Endothelial cell of umbilical vein (primary cell): ENCODE measurements at regions not wholly inside any gene's neighbourhood (a gene's known extent, or its start where the extent isn't known, plus 50 kb on each side); places are given as distances from the start of the nearest gene placed in this dataset.

Experiments used
- BruUV-seq: library from RNA; stranded (reverse); fragments of 400-500 nt; replicated peaks from 2 replicates; lab custom pipeline; 2021; lab: Mats Ljungman, UMichigan
- CTCF ChIA-PET: fragments of 300-600, 350-600 bp; sonication (Branson Sonifier 250); formaldehyde crosslinking; loops from one replicate; lab custom pipeline; 2021; ENCODE audit warnings: antibody characterized with exemption, inconsistent platforms; lab: Charles Lee
- POLR2A ChIA-PET: fragments of 300-600, 350-600 bp; sonication (Branson Sonifier 250); formaldehyde crosslinking; loops from one replicate; lab custom pipeline; 2021; ENCODE audit warnings: antibody characterized with exemption, inconsistent platforms; lab: Charles Lee
- DNase-seq: peaks from one replicate; pipeline ENCODE4 v3.0.0-alpha.2; 2011; ENCODE audit warnings: low read depth, low spot score
- FAIRE-seq: peaks from 2 replicates; lab custom pipeline; 2011; peaks lifted over from hg19 to GRCh38; lab: Jason Lieb, UNC
- H2AFZ ChIP-seq: 2 replicates; pipeline ENCODE4 v1.6.0; 2012; ENCODE audit warnings: low read depth, low read length, control low read depth, inconsistent platforms
- H3K27ac ChIP-seq: 2 replicates; pipeline ENCODE4 v1.5.1; 2011; ENCODE audit warnings: low read depth, mild to moderate bottlenecking, control low read depth, low read length, moderate library complexity; ENCODE audit not compliant: insufficient read depth
- H3K27me3 ChIP-seq, 2 experiments: 2 replicates each; pipeline versions ENCODE4 v1.6.0 to v1.6.1; 2011; ENCODE audit warnings: low read length in 2 of 2, mixed read lengths in 1 of 2; ENCODE audit not compliant: control insufficient read depth in 2 of 2, insufficient read depth in 2 of 2
- H3K36me3 ChIP-seq, 2 experiments: 2 replicates in 1 of 2; 3 replicates in 1 of 2; pipeline ENCODE4 v1.5.1; 2011; ENCODE audit warnings: low read length in 2 of 2, mild to moderate bottlenecking in 1 of 2, moderate library complexity in 1 of 2; ENCODE audit not compliant: control insufficient read depth in 2 of 2, insufficient read depth in 2 of 2; ENCODE audit errors: extremely low read depth in 1 of 2
- H3K4me1 ChIP-seq: 3 replicates; pipeline ENCODE4 v1.5.1; 2011; ENCODE audit warnings: mild to moderate bottlenecking, low read length; ENCODE audit not compliant: control insufficient read depth, insufficient read depth; ENCODE audit errors: extremely low read depth
- H3K4me2 ChIP-seq: 2 replicates; pipeline ENCODE4 v1.6.1; 2011; ENCODE audit warnings: low read length, control low read depth, mixed read lengths; ENCODE audit not compliant: insufficient read depth
- H3K4me3 ChIP-seq, 3 experiments: fragments of 200-600 bp in 1 of 3; sonication (generic), shearing (Covaris generic) in 1 of 3; replicated peaks in 1 of 3; 2 replicates each; pipeline ENCODE4 v1.5.1; 2011 to 2016; ENCODE audit warnings: control low read depth in 3 of 3, low read length in 3 of 3, mild to moderate bottlenecking in 2 of 3, inconsistent platforms in 1 of 3, low read depth in 1 of 3, moderate library complexity in 1 of 3; ENCODE audit not compliant: insufficient read depth in 1 of 3
- H3K79me2 ChIP-seq: 2 replicates; pipeline ENCODE4 v1.6.0; 2012; ENCODE audit warnings: low read length, inconsistent platforms; ENCODE audit not compliant: control insufficient read depth, insufficient read depth
- H3K9ac ChIP-seq: replicated peaks from 2 replicates; pipeline ENCODE3; 2011; ENCODE audit warnings: low read length, control low read depth; ENCODE audit not compliant: insufficient read depth; ENCODE audit errors: extremely low read depth
- H3K9me1 ChIP-seq: replicated peaks from 3 replicates; pipeline ENCODE4 v1.6.0; 2011; ENCODE audit warnings: mild to moderate bottlenecking, low read length; ENCODE audit not compliant: control insufficient read depth, insufficient read depth; ENCODE audit errors: extremely low read depth
- H3K9me3 ChIP-seq: replicated peaks from 2 replicates; pipeline ENCODE4 v1.5.1; 2012; ENCODE audit warnings: low read length, inconsistent platforms; ENCODE audit not compliant: control insufficient read depth, insufficient read depth
- H4K20me1 ChIP-seq: replicated peaks from 2 replicates; pipeline ENCODE3; 2011; ENCODE audit warnings: mild to moderate bottlenecking, low read length; ENCODE audit not compliant: control insufficient read depth, insufficient read depth; ENCODE audit errors: extremely low read depth
- CTCF ChIP-seq, 2 donors: IDR thresholded peaks; 1 replicate in 1 of 2; 2 replicates in 1 of 2; pipeline ENCODE4 v1.5.1; 2011; ENCODE audit warnings: low read length in 2 of 2, mild to moderate bottlenecking in 2 of 2, moderate library complexity in 2 of 2, control low read depth in 1 of 2, inconsistent platforms in 1 of 2, low read depth in 1 of 2; ENCODE audit not compliant: insufficient read depth in 1 of 2; ENCODE audit errors: extremely low read depth in 1 of 2
- EZH2 ChIP-seq: IDR thresholded peaks from 2 replicates; pipeline ENCODE4 v1.6.1; 2012; ENCODE audit warnings: borderline replicate concordance, low read depth, mild to moderate bottlenecking, moderate library complexity, low read length, inconsistent platforms; ENCODE audit not compliant: severe bottlenecking
- FOS ChIP-seq: IDR thresholded peaks from 2 replicates; pipeline ENCODE4 v1.6.1; 2011; ENCODE audit warnings: mild to moderate bottlenecking, low read length, moderate library complexity, borderline replicate concordance; ENCODE audit not compliant: insufficient read depth
- GATA2 ChIP-seq: IDR thresholded peaks from 2 replicates; pipeline ENCODE4 v1.7.0; 2011; ENCODE audit warnings: low read depth, mild to moderate bottlenecking, moderate library complexity, mixed read lengths, low read length; ENCODE audit not compliant: insufficient read length, insufficient read depth
- JUN ChIP-seq: IDR thresholded peaks from 2 replicates; pipeline ENCODE4 v1.6.1; 2011; ENCODE audit warnings: borderline replicate concordance, low read depth; ENCODE audit not compliant: insufficient read length, insufficient read depth
- MAX ChIP-seq: IDR thresholded peaks from 2 replicates; pipeline ENCODE4 v1.6.1; 2011; ENCODE audit not compliant: insufficient read depth, insufficient read length
- MYC ChIP-seq: IDR thresholded peaks from one replicate; pipeline ENCODE4 v1.6.1; 2011; ENCODE audit warnings: mild to moderate bottlenecking, low read depth, low read length
- POLR2A ChIP-seq: IDR thresholded peaks from 2 replicates; pipeline ENCODE4 v1.6.1; 2012; ENCODE audit warnings: low read depth, mild to moderate bottlenecking, control low read depth, low read length
- POLR2AphosphoS5 ChIP-seq: IDR thresholded peaks from 2 replicates; pipeline ENCODE4 v1.6.1; 2012; ENCODE audit warnings: low read depth, mild to moderate bottlenecking, control low read depth, low read length, moderate library complexity; ENCODE audit not compliant: insufficient read depth
- dilution Hi-C: fragments of 300-500 bp; cut with MboI; formaldehyde crosslinking; loops from one replicate; pipeline ENCODE4 v1.15.0; 2019; ENCODE audit warnings: low sequenced_read_pairs; ENCODE audit not compliant: extremely low pct_ligation_motif_present
- intact Hi-C: fragments of 100-400 bp; cut with micrococcal nuclease; formaldehyde crosslinking; loops from one replicate; pipeline ENCODE4 v1.10.0; 2022

- H3K9me1 ChIP-seq = no peaks in the 10 kb centered on the region
- H3K79me2 ChIP-seq = no peaks in the 10 kb centered on the region
- ChIA-PET CTCF (no interaction called here), POLR2A (no interaction called here)
- H3K27ac ChIP-seq = no peak overlapping the region
- no peaks in the 10 kb centered on the region for H3K9me3 ChIP-seq
- H3K4me2 ChIP-seq = no peak overlapping the region
- no peaks in the 10 kb centered on the region for H4K20me1 ChIP-seq
- intact Hi-C loops = no loop called here
- no TSS peak for BruUV-seq
- no peaks in the 10 kb centered on the region for H3K36me3 ChIP-seq
- DNase-seq = no peak
- dilution Hi-C loops = no loop called here
- no peak overlapping the region for H2AFZ ChIP-seq
- no peaks in the 10 kb centered on the region for H3K27me3 ChIP-seq
- H3K9ac ChIP-seq = no peak overlapping the region
- TF ChIP-seq MYC = no peak
- no peak for TF ChIP-seq CTCF (IDR thresholded peaks at IDR 0.05; ENCODE audit: extremely low read depth in 1 of 2, insufficient read depth in 1 of 2, low read depth in 1 of 2, low read length in 2 of 2)
- no peak for TF ChIP-seq POLR2A
- no peak for TF ChIP-seq POLR2AphosphoS5
- TF ChIP-seq MAX = no peak
- no peak for TF ChIP-seq GATA2
- TF ChIP-seq EZH2 = no peak
- TF ChIP-seq JUN = no peak
- no peak for TF ChIP-seq FOS
- FAIRE-seq = no peak
- H3K4me1 ChIP-seq = no peaks in the 10 kb centered on the region
- H3K4me3 ChIP-seq = no peak overlapping the region
Measured at GRCh38 chr20:41833739-41834138, 215.6 kb upstream of the CHD6 start.
